GM12878 (cell line): ENCODE measurements at regions not wholly inside any gene's neighbourhood (a gene's known extent, or its start where the extent isn't known, plus 50 kb on each side); places are given as distances from the start of the nearest gene placed in this dataset.

ENCODE experiments used
- ATAC-seq: fragments of 200-7000 bp; cut with Tn5 transposase; 3 replicates; pipeline ENCODE4 v1.9.1; 2020; ENCODE audit warnings: mild to moderate bottlenecking, moderate library complexity
- BruUV-seq: library from RNA; stranded (reverse); fragments of 400-500 nt; replicated peaks from 2 replicates; lab custom pipeline; 2021; lab: Mats Ljungman, UMichigan
- CTCF ChIA-PET: fragments of 300-600 bp; sonication (Branson Sonifier 250); formaldehyde crosslinking; extraction: SDS; loops from one replicate; lab custom pipeline; 2021; ENCODE audit warnings: inconsistent platforms; lab: Yijun Ruan, JAX
- POLR2A ChIA-PET: fragments of 350-600 bp; formaldehyde crosslinking; extraction: SDS; loops from one replicate; lab custom pipeline; 2021; ENCODE audit warnings: inconsistent platforms; lab: Charles Lee
- RAD21 ChIA-PET: fragments of 300-600 bp; sonication (Branson Sonifier 250); formaldehyde crosslinking; loops from one replicate; lab custom pipeline; 2023; ENCODE audit warnings: antibody characterized with exemption; ENCODE audit not compliant: unreplicated experiment; lab: Charles Lee
- SMC1A ChIA-PET: fragments of 300-600 bp; sonication (Branson Sonifier 250); formaldehyde crosslinking; loops from one replicate; lab custom pipeline; 2023; ENCODE audit not compliant: unreplicated experiment, uncharacterized antibody; lab: Charles Lee
- DNase-seq: peaks from one replicate; pipeline ENCODE4 v3.0.0-alpha.2; 2011; ENCODE audit warnings: low read depth, low spot score
- FAIRE-seq: peaks from 3 replicates; lab custom pipeline; 2011; peaks lifted over from hg19 to GRCh38; lab: Jason Lieb, UNC
- H2AFZ ChIP-seq: 2 replicates; pipeline ENCODE4 v1.6.0; 2011; ENCODE audit warnings: low read depth, low read length, control low read depth; ENCODE audit not compliant: control insufficient read depth
- H3K27ac ChIP-seq: 2 replicates; pipeline ENCODE4 v1.5.1; 2011; ENCODE audit warnings: control low read depth; ENCODE audit not compliant: control insufficient read depth, insufficient read depth
- H3K27me3 ChIP-seq, 2 experiments: replicated peaks in 1 of 2; 2 replicates each; pipeline versions ENCODE4 v1.6.0 to v1.6.1; 2011; ENCODE audit warnings: low read length in 1 of 2; ENCODE audit not compliant: control insufficient read depth in 2 of 2, insufficient read depth in 2 of 2
- H3K36me3 ChIP-seq, 2 experiments: 2 replicates each; pipeline ENCODE4 v1.5.1; 2011; ENCODE audit warnings: low read length in 1 of 2; ENCODE audit not compliant: control insufficient read depth in 2 of 2, insufficient read depth in 2 of 2
- H3K4me1 ChIP-seq: 2 replicates; pipeline ENCODE4 v1.6.1; 2011; ENCODE audit warnings: mild to moderate bottlenecking, low read length, moderate library complexity, mixed read lengths; ENCODE audit not compliant: control insufficient read depth, insufficient read depth
- H3K4me2 ChIP-seq: 2 replicates; pipeline ENCODE4 v1.6.0; 2011; ENCODE audit warnings: control low read depth; ENCODE audit not compliant: control insufficient read depth, insufficient read depth
- H3K4me3 ChIP-seq: fragments of 200-600 bp; sonication (generic); 2 replicates; pipeline ENCODE4 v1.5.1; 2016
- H3K79me2 ChIP-seq: 2 replicates; pipeline ENCODE4 v1.6.0; 2011; ENCODE audit warnings: low read length; ENCODE audit not compliant: control insufficient read depth, insufficient read depth
- H3K9ac ChIP-seq: 2 replicates; pipeline ENCODE4 v1.8.0; 2011; ENCODE audit warnings: low read length, control low read depth, mixed read lengths; ENCODE audit not compliant: control insufficient read depth, insufficient read depth
- H3K9me3 ChIP-seq: replicated peaks from 3 replicates; pipeline ENCODE4 v1.5.1; 2011; ENCODE audit warnings: mild to moderate bottlenecking, low read length; ENCODE audit not compliant: control insufficient read depth, insufficient read depth
- H4K20me1 ChIP-seq: 2 replicates; pipeline ENCODE4 v1.6.0; 2011; ENCODE audit not compliant: control insufficient read depth, insufficient read depth
- CBX3 ChIP-seq: fragments of 200-600 bp; sonication (generic); IDR thresholded peaks from 2 replicates; pipeline ENCODE4 v1.6.1; 2016; ENCODE audit warnings: low read depth, borderline replicate concordance
- CREM ChIP-seq: IDR thresholded peaks from 2 replicates; pipeline ENCODE4 v1.6.1; 2014; ENCODE audit warnings: antibody characterized with exemption, low read depth
- CTCF ChIP-seq, 3 experiments: IDR thresholded peaks in 2 of 3; conservative IDR thresholded peaks in 1 of 3; 2 replicates each; pipeline ENCODE4 v1.5.1; 2011; ENCODE audit warnings: low read depth in 3 of 3, low read length in 3 of 3, mild to moderate bottlenecking in 3 of 3, control low read depth in 2 of 3, moderate library complexity in 2 of 3, inconsistent platforms in 1 of 3, mixed read lengths in 1 of 3; ENCODE audit not compliant: control insufficient read depth in 2 of 3, insufficient read depth in 1 of 3; ENCODE audit errors: extremely low read depth in 1 of 3
- E2F4 ChIP-seq: IDR thresholded peaks from 2 replicates; pipeline ENCODE4 v1.6.1; 2012; ENCODE audit warnings: low read depth, low read length, improper control_type of control experiment
- EED ChIP-seq: sonication (generic); IDR thresholded peaks from 2 replicates; pipeline ENCODE4 v1.6.1; 2016; ENCODE audit warnings: antibody characterized with exemption, low read depth
- RELB ChIP-seq: fragments of 450-650 bp; IDR thresholded peaks from 2 replicates; pipeline ENCODE4 v1.6.1; 2017; ENCODE audit warnings: low read depth, mild to moderate bottlenecking, moderate library complexity
- WGBS: methylation state at CpG from one replicate; pipeline ENCODE4 v1.1.6; 2016; ENCODE audit warnings: low lambda C conversion rate; ENCODE audit not compliant: insufficient replicate concordance, insufficient coverage; ENCODE audit errors: missing lambda C conversion rate; 5-methylcytosine and 5-hydroxymethylcytosine counted together
- in situ Hi-C: fragments of 300-500 bp; cut with MboI; formaldehyde crosslinking; loops from 9 replicates; pipeline ENCODE4 v1.14.3; 2018; ENCODE audit warnings: mixed read lengths
- intact Hi-C: fragments of 100-400 bp; cut with micrococcal nuclease; formaldehyde crosslinking; loops from one replicate; pipeline ENCODE4 v1.14.2; 2022; ENCODE audit not compliant: unreplicated experiment

GRCh38 chr4:171542640-171543039, 270.6 kb upstream of the GALNTL6 start:
- POLR2A ChIA-PET = no interaction called here
- TF ChIP-seq CREM (no peak), CTCF (IDR thresholded peaks at IDR 0.05 in 2 of 3, conservative IDR thresholded peaks at IDR 0.05 in 1 of 3; ENCODE audit: control insufficient read depth in 2 of 3, extremely low read depth in 1 of 3, insufficient read depth in 1 of 3, low read depth in 3 of 3, low read length in 3 of 3) (no peak), E2F4 (no peak), RELB (no peak), CBX3 (no peak), EED (no peak)
- TF ChIP-seq, all 136 proteins: peak for 0
- SMC1A ChIA-PET = no interaction called here
- H3K4me3 ChIP-seq = no peak overlapping the region
- no peaks in the 10 kb centered on the region for H3K79me2 ChIP-seq
- H3K27me3 ChIP-seq = no peaks in the 10 kb centered on the region
- CTCF ChIA-PET = no interaction called here
- ATAC-seq (no peak), FAIRE-seq (no peak), DNase-seq (no peak)
- no peaks in the 10 kb centered on the region for H3K36me3 ChIP-seq
- RAD21 ChIA-PET = no interaction called here
- H4K20me1 ChIP-seq = no peaks in the 10 kb centered on the region
- H3K27ac ChIP-seq = no peak overlapping the region
- H3K9ac ChIP-seq = no peak overlapping the region
- H3K4me1 ChIP-seq = no peaks in the 10 kb centered on the region
- BruUV-seq = no TSS peak
- intact Hi-C loops = no loop called here
- no peak overlapping the region for H3K4me2 ChIP-seq
- WGBS = 2% methylated on average over 2 of the region's 2 CpGs
- H2AFZ ChIP-seq = no peak overlapping the region
- H3K9me3 ChIP-seq = no peaks in the 10 kb centered on the region
- in situ Hi-C loops = no loop called here
